AG09309 (cell line): ENCODE measurements at regions not wholly inside any gene's neighbourhood (a gene's known extent, or its start where the extent isn't known, plus 50 kb on each side); places are given as distances from the start of the nearest gene placed in this dataset.

Experiments
- DNase-seq: peaks from one replicate; pipeline ENCODE4 v3.0.0-alpha.2; 2010; ENCODE audit warnings: low read depth
- H3K4me3 ChIP-seq: 2 replicates; pipeline ENCODE4 v1.5.1; 2011; ENCODE audit warnings: mild to moderate bottlenecking, low read depth, low read length, moderate library complexity; ENCODE audit not compliant: control insufficient read depth
- TF ChIP-seq, protein P1 (sequence below): IDR thresholded peaks from 2 replicates; pipeline ENCODE4 v1.5.1; 2011; ENCODE audit warnings: mild to moderate bottlenecking, low read depth, low read length, inconsistent platforms; ENCODE audit not compliant: insufficient read depth, control insufficient read depth; ENCODE audit errors: missing control alignments

DNA sequence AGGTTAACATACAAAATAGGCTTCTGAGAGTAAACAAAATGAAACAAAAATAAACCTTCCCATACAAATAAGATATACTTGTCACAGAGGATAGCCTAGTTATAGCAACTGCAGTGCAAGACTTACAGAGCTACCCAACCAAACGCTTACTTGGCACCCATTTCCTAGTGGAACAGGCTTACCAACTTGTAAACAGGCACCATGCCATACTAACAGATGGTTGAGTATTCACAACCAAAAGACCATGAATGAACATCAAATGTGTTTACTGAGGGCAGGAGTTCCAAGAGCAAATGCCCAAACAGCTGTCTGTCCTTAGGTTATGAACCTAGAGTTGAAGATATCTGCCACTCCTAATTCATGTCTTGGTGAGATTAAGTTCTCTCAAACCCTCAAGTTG lies 2629.2 kb downstream of the PCDH7 start:
- no peak for DNase-seq
- TF ChIP-seq, protein P1, sequence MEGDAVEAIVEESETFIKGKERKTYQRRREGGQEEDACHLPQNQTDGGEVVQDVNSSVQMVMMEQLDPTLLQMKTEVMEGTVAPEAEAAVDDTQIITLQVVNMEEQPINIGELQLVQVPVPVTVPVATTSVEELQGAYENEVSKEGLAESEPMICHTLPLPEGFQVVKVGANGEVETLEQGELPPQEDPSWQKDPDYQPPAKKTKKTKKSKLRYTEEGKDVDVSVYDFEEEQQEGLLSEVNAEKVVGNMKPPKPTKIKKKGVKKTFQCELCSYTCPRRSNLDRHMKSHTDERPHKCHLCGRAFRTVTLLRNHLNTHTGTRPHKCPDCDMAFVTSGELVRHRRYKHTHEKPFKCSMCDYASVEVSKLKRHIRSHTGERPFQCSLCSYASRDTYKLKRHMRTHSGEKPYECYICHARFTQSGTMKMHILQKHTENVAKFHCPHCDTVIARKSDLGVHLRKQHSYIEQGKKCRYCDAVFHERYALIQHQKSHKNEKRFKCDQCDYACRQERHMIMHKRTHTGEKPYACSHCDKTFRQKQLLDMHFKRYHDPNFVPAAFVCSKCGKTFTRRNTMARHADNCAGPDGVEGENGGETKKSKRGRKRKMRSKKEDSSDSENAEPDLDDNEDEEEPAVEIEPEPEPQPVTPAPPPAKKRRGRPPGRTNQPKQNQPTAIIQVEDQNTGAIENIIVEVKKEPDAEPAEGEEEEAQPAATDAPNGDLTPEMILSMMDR: no peak
- no peak overlapping the region for H3K4me3 ChIP-seq

DNA sequence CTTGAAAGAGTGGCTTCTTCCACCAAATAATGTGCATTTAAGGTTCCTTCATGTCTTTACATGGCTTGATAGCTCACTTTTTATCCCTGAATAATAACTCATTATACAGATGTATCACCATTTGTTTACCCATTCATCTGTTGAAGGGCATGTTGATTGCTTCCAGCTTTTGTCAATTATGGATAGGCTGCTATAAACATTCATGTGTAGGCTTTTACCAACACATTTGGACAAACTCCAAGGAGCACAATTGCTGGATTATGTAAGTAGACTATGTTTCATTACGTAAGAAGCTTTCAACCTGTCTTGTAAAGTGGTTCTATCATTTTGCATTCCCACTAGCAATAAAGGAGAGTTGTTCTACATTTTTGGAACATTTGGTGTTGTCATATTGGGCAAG lies 2637.0 kb downstream of the PCDH7 start:
- TF ChIP-seq, protein P1: no peak
- no peak overlapping the region for H3K4me3 ChIP-seq
- no peak for DNase-seq

DNA sequence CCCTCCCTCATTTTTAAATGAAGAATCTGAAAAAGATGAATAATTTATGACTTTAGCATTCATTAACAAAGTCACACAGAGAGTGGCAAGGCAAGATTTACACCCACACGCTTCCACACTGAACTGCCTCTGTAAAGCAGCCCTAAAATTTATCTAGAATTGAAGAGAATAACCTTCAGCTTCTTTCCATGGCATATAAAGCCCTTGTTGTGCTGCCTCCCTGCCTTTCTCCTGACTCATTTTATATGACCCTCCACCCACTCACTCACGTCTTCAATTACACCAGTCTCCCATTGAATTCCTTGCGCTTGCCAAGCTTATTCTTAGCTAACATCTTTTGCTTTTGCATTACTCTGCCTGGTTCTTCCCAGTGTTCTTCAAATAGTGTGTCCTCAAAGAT lies 2649.3 kb downstream of the PCDH7 start:
- DNase-seq: peak; percentile 31
- TF ChIP-seq, protein P1: no peak
- no peak overlapping the region for H3K4me3 ChIP-seq

DNA sequence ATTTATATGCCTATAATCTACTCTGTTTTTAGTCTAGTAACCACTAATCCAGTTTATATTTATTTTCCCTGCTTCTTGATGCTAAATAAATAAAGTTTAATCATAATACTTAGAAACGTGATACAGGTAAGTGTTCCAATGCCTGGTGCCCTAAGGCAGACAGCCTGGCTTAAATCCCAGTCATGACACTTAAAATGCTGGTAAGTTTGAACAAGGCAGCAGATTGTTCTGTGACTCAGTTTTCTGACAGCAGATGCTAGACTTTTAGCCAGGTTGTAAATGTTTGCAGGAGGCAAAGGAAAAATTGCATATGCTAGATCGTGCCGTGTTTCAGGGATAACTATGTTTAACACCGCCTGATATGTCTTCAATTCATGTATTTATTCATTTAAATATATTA lies 2661.6 kb downstream of the PCDH7 start:
- no peak overlapping the region for H3K4me3 ChIP-seq
- TF ChIP-seq, protein P1: no peak
- DNase-seq: no peak

DNA sequence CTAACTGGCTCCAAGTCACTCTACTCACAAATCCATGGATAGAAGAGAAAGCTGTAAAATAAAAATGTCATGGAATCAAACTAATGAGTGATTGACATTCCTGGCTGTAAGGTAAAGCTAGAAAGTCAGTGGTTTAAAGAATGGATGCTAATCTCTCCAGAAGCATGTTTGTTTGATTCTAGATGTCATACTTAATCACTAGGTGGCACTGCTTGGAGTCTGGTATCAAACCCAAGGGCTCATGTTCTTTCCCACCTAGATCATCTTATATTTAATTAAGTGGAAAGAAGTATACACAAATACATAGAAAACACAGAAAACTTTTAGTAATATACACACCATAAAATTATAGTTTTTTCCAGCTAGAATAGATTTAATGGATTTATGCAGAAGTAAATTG lies 2666.6 kb downstream of the PCDH7 start:
- DNase-seq: no peak
- TF ChIP-seq, protein P1: peak; percentile 4
- H3K4me3 ChIP-seq: no peak overlapping the region

DNA sequence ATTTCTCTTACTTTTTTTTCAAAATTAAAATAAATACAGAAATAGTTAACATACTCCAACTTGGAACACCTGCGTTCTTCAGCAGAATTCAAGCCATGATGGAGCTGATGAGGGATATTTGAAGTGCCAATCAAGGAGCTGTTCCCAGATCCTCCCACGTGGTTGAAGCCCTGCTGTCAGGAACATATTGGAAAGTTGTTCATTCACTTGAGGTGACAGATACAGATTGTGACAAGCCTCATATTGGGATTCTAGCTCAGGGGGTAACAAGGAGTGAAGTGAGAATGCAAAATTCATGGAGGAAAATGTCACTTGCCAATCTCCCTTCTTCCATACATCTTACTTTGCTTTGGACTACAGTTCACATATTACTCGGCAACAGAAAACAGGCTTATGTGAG lies 2670.8 kb downstream of the PCDH7 start:
- H3K4me3 ChIP-seq: no peak overlapping the region
- TF ChIP-seq, protein P1: no peak
- DNase-seq: no peak
